ENCODE measurements at regions not wholly inside any gene's neighbourhood (a gene's known extent, or its start where the extent isn't known, plus 50 kb on each side); places are given as distances from the start of the nearest gene placed in this dataset.
"Not testable (repeated sequence)": the region's sequence is repeated elsewhere in the genome, so short reads cannot be mapped to it uniquely, and the experiment has no call there.

DNA sequence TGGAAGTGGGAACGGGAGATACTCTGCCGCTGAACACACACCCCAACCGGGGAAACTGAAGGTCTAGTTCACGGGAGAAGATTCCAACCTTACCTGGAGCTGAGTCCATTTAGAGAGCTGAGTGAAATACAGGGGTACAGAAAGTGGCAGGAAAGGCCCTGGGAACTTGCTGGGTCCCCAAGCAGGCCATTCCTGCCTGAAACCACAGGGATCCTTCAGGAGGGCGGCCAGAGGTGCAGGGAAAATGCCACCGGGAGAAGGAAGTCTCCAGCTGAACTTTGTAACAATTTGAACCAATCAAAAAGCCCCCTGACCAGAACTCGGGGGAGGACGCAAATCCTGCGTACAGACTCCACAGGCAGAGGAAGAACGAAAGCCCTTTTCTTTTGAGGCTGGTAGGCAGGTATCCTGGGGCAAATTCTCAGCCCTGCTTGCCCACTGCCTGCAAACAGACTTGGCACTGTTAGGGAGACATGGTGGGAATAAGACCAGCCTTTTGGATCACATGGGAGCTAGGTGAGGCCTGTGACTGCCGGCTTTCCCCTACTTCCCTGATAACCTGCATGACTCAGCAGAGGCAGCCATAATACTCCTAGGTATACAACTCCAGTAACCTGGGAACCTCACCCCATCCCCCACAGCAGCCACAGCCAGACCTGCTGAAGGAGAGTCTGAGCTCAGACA, 170.9 kb downstream of the SEC23A start:
- H3K27ac ChIP-seq: no peak overlapping the region
- no peaks in the 10 kb centered on the region for H3K9me3 ChIP-seq
- no peaks in the 10 kb centered on the region for H3K4me1 ChIP-seq
- H3K27me3 ChIP-seq: no peaks in the 10 kb centered on the region
- no peak overlapping the region for H3K4me3 ChIP-seq
- TF ChIP-seq, protein P1, sequence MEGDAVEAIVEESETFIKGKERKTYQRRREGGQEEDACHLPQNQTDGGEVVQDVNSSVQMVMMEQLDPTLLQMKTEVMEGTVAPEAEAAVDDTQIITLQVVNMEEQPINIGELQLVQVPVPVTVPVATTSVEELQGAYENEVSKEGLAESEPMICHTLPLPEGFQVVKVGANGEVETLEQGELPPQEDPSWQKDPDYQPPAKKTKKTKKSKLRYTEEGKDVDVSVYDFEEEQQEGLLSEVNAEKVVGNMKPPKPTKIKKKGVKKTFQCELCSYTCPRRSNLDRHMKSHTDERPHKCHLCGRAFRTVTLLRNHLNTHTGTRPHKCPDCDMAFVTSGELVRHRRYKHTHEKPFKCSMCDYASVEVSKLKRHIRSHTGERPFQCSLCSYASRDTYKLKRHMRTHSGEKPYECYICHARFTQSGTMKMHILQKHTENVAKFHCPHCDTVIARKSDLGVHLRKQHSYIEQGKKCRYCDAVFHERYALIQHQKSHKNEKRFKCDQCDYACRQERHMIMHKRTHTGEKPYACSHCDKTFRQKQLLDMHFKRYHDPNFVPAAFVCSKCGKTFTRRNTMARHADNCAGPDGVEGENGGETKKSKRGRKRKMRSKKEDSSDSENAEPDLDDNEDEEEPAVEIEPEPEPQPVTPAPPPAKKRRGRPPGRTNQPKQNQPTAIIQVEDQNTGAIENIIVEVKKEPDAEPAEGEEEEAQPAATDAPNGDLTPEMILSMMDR (IDR thresholded peaks at IDR 0.05): no peak
- no peak for TF ChIP-seq POLR2AphosphoS5 (IDR thresholded peaks at IDR 0.05)
- TF ChIP-seq EP300 (IDR thresholded peaks at IDR 0.05): no peak
- no peak for TF ChIP-seq POLR2A (IDR thresholded peaks at IDR 0.05)
- no peaks in the 10 kb centered on the region for H3K36me3 ChIP-seq
- whole genome bisulfite sequencing, 2 donors (ENCODE audit: low coverage in 1 of 2): 80 to 82% methylated on average over 1 to 9 of the region's 11 CpGs
- no peak for ATAC-seq

DNA sequence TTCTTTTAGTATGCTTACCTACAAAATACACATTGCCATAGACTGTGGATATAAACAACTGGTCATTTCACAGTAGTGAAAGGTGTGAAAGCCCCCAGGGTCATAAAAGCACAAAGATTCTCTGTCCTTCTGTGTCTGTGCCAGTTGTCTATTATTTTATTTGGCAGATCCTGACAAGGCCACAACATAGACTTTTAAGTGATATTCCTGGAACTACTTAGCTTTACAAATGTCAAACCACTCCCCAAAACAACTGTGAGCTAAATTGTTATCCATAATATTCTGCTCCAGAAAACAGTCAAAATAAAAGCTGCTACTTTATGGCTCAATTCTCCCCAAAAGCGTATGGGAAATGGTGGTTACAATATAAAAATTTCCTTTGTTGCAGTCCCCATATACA, 172.1 kb downstream of the SEC23A start:
- Histone ChIP-seq H3K4me1 (no peaks in the 10 kb centered on the region), H3K27me3 (no peaks in the 10 kb centered on the region), H3K27ac (no peak overlapping the region), H3K4me3 (no peak overlapping the region), H3K9me3 (no peaks in the 10 kb centered on the region), H3K36me3 (no peaks in the 10 kb centered on the region)
- 20 to 100% methylated on average over 1 of the region's 1 CpG for WGBS, 2 donors (ENCODE audit: low coverage in 1 of 2)
- TF ChIP-seq POLR2A (IDR thresholded peaks at IDR 0.05) (no peak), POLR2AphosphoS5 (IDR thresholded peaks at IDR 0.05) (no peak), EP300 (IDR thresholded peaks at IDR 0.05) (no peak)
- TF ChIP-seq, protein P1 (IDR thresholded peaks at IDR 0.05): no peak
- no peak for ATAC-seq

DNA sequence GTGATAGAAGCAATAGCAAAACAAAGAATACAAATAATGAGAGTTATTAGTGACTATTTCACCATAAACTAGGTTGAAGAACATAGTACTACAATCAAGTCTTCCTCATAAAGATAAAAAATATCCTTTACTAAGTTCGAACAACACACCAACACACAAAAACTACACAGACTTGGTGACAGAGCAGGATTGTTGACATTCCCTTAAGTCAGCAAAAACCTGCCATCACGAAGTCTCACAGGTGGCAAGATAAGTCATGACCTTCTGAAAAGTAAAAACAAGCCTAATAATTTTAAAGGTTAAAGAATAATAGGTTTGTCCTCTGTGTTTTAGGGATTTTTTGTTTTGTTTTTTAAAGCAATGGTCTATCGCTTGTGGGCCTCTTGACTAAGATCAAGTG, 173.0 kb downstream of the SEC23A start:
- no peak for ATAC-seq
- Histone ChIP-seq H3K27me3 (no peaks in the 10 kb centered on the region), H3K4me3 (no peak overlapping the region), H3K36me3 (no peaks in the 10 kb centered on the region), H3K27ac (no peak overlapping the region), H3K9me3 (no peaks in the 10 kb centered on the region), H3K4me1 (no peaks in the 10 kb centered on the region)
- TF ChIP-seq EP300 (IDR thresholded peaks at IDR 0.05) (no peak), POLR2AphosphoS5 (IDR thresholded peaks at IDR 0.05) (no peak), POLR2A (IDR thresholded peaks at IDR 0.05) (no peak)
- TF ChIP-seq, protein P1 (IDR thresholded peaks at IDR 0.05): no peak
- WGBS, 2 donors (ENCODE audit: low coverage in 1 of 2): 73 to 85% methylated on average over 3 of the region's 3 CpGs

DNA sequence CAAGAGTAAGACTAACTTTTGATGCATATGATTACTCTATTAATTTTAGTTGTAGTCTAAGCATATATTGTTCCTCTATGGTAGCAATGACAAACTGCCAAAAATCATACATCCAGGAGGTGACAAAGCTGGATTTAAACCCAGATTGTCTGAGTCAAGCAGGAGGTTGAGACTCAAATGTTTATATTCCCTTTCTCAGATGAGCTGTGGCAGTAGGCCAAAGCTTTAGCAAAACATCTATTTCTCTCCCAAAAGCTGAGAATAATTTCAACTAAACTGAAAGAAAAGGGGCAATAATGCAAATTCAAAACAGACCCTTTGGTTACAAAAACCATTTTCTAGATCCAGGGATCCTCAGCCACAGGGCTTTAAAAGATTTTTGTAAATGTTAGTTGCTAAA, 173.6 kb downstream of the SEC23A start:
- Histone ChIP-seq H3K4me3 (no peak overlapping the region), H3K27ac (no peak overlapping the region), H3K36me3 (no peaks in the 10 kb centered on the region), H3K27me3 (no peaks in the 10 kb centered on the region), H3K4me1 (no peaks in the 10 kb centered on the region), H3K9me3 (no peaks in the 10 kb centered on the region)
- TF ChIP-seq, protein P1 (IDR thresholded peaks at IDR 0.05): no peak
- no peak for TF ChIP-seq EP300 (IDR thresholded peaks at IDR 0.05)
- TF ChIP-seq POLR2AphosphoS5 (IDR thresholded peaks at IDR 0.05): no peak
- no peak for TF ChIP-seq POLR2A (IDR thresholded peaks at IDR 0.05)
- ATAC-seq: no peak

DNA sequence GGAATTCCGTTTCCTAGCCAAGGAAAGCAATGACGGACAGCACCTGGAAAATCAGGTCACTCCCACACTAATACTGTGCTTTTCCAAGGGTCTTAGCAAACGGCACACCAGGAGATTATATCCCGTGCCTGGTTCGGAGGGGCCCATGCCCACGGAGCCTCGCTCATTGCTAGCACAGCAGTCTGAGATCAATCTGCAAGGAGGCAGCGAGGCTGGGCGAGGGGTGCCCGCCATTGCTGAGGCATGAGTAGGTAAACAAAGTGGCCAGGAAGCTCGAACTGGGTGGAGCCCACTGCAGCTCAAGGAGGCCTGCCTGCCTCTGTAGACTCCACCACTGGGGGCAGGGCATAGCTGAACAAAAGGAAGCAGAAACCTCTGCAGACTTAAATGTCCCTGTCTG, 181.1 kb downstream of the SEC23A start:
- no CpG with 5 or more reads among the region's 11 CpGs for WGBS, 2 donors (ENCODE audit: low coverage in 1 of 2)
- H3K36me3 ChIP-seq, H3K27ac ChIP-seq, H3K4me1 ChIP-seq, H3K4me3 ChIP-seq, H3K27me3 ChIP-seq, ATAC-seq: not testable (repeated sequence)
- H3K9me3 ChIP-seq: peaks cover 0 to 13% (median 0%) of the 10 kb centered on the region in 3 donors

Measured in gastroesophageal sphincter (tissue), 4 donors.